Central memory CD8-positive, alpha-beta T cell (primary cell): ENCODE measurements at regions not wholly inside any gene's neighbourhood (a gene's known extent, or its start where the extent isn't known, plus 50 kb on each side); places are given as distances from the start of the nearest gene placed in this dataset.

Experiments
- ATAC-seq: fragments of 150-1000 bp; cut with Tn5 transposase; replicated peaks from 2 replicates; pipeline ENCODE4 v1.10.0; 2022; ENCODE audit warnings: mild to moderate bottlenecking, moderate FRiP score, moderate number of reproducible peaks; ENCODE audit not compliant: poor library complexity, severe bottlenecking; ENCODE audit errors: extremely low read depth
- DNase-seq, 2 donors: peaks; one replicate each; pipeline ENCODE4 v3.0.0; 2021; ENCODE audit warnings: low spot score in 2 of 2
- H3K27ac Mint-ChIP-seq: one replicate; pipeline ENCODE4 v1.8.0; 2022; ENCODE audit warnings: low read depth, mild to moderate bottlenecking, moderate library complexity, mixed read lengths
- H3K27me3 Mint-ChIP-seq: one replicate; pipeline ENCODE4 v1.8.0; 2022; ENCODE audit warnings: mixed read lengths
- H3K36me3 Mint-ChIP-seq: one replicate; pipeline ENCODE4 v1.8.0; 2022; ENCODE audit warnings: mild to moderate bottlenecking, moderate library complexity, mixed read lengths; ENCODE audit not compliant: insufficient read depth
- H3K4me1 Mint-ChIP-seq: one replicate; pipeline ENCODE4 v1.8.0; 2022; ENCODE audit warnings: mixed read lengths
- H3K4me3 Mint-ChIP-seq: one replicate; pipeline ENCODE4 v1.8.0; 2022; ENCODE audit warnings: mild to moderate bottlenecking, moderate library complexity, mixed read lengths
- H3K9me3 Mint-ChIP-seq: one replicate; pipeline ENCODE4 v1.8.0; 2022; ENCODE audit warnings: mixed read lengths

- Mint-ChIP-seq H3K27ac (no peak overlapping the region), H3K4me1 (peaks cover 15% of the 10 kb centered on the region), H3K27me3 (peaks cover 31% of the 10 kb centered on the region), H3K36me3 (peaks cover 2% of the 10 kb centered on the region), H3K4me3 (no peak overlapping the region), H3K9me3 (no peaks in the 10 kb centered on the region)
- DNase-seq (peak; percentile 41 to 58), ATAC-seq (no peak)
Observed at GRCh38 chr11:45371251-45372115, 85.3 kb upstream of the SYT13 start.

GRCh38 chr11:45369313-45369712 lies 83.2 kb upstream of the SYT13 start:
- H3K4me3 Mint-ChIP-seq, result no peak overlapping the region
- no peaks in the 10 kb centered on the region for H3K36me3 Mint-ChIP-seq
- no peaks in the 10 kb centered on the region for H3K9me3 Mint-ChIP-seq
- H3K27me3 Mint-ChIP-seq, result peaks cover 40% of the 10 kb centered on the region
- ATAC-seq (no peak), DNase-seq (no peak)
- no peak overlapping the region for H3K27ac Mint-ChIP-seq
- H3K4me1 Mint-ChIP-seq, result peaks cover 7% of the 10 kb centered on the region

- ATAC-seq, result no peak
- no peaks in the 10 kb centered on the region for H3K9me3 Mint-ChIP-seq
Observed at GRCh38 chr11:45368697-45369096, 82.6 kb upstream of the SYT13 start.

GRCh38 chr11:45366619-45367190 lies 80.6 kb upstream of the SYT13 start:
- Mint-ChIP-seq H3K27me3 (peaks cover 47% of the 10 kb centered on the region), H3K27ac (no peak overlapping the region)
- no peak for ATAC-seq

More at GRCh38 chr11:45368697-45369096, 82.6 kb upstream of the SYT13 start:
- Mint-ChIP-seq H3K4me3 (no peak overlapping the region), H3K27ac (no peak overlapping the region), H3K27me3 (peaks cover 46% of the 10 kb centered on the region), H3K4me1 (peaks cover 1% of the 10 kb centered on the region), H3K36me3 (no peaks in the 10 kb centered on the region)
- DNase-seq, result no peak

GRCh38 chr11:45365961-45366618 lies 79.9 kb upstream of the SYT13 start:
- Mint-ChIP-seq H3K9me3 (no peaks in the 10 kb centered on the region), H3K27ac (no peak overlapping the region), H3K27me3 (peaks cover 44% of the 10 kb centered on the region), H3K4me1 (no peaks in the 10 kb centered on the region), H3K36me3 (no peaks in the 10 kb centered on the region), H3K4me3 (no peak overlapping the region)
- ATAC-seq, result no peak
- no peak for DNase-seq

More at GRCh38 chr11:45366619-45367190, 80.6 kb upstream of the SYT13 start:
- Mint-ChIP-seq H3K36me3 (no peaks in the 10 kb centered on the region), H3K4me3 (no peak overlapping the region), H3K4me1 (no peaks in the 10 kb centered on the region), H3K9me3 (no peaks in the 10 kb centered on the region)
- DNase-seq, result no peak

GRCh38 chr11:45362636-45363035 lies 76.5 kb upstream of the SYT13 start:
- Mint-ChIP-seq H3K4me3 (no peak overlapping the region), H3K36me3 (no peaks in the 10 kb centered on the region), H3K27ac (no peak overlapping the region), H3K27me3 (peaks cover 18% of the 10 kb centered on the region), H3K9me3 (no peaks in the 10 kb centered on the region), H3K4me1 (no peaks in the 10 kb centered on the region)
- DNase-seq (no peak), ATAC-seq (no peak)

- Mint-ChIP-seq H3K4me1 (no peaks in the 10 kb centered on the region), H3K27ac (no peak overlapping the region), H3K9me3 (no peaks in the 10 kb centered on the region), H3K4me3 (no peak overlapping the region), H3K36me3 (no peaks in the 10 kb centered on the region), H3K27me3 (peaks cover 17% of the 10 kb centered on the region)
- ATAC-seq (no peak), DNase-seq (no peak)
Observed at GRCh38 chr11:45361551-45361950, 75.4 kb upstream of the SYT13 start.

GRCh38 chr11:45355706-45356041 lies 69.5 kb upstream of the SYT13 start:
- no peaks in the 10 kb centered on the region for H3K27me3 Mint-ChIP-seq
- peaks cover 5% of the 10 kb centered on the region for H3K4me1 Mint-ChIP-seq
- DNase-seq, result no peak
- peak overlapping the region; percentile 69 for H3K4me3 Mint-ChIP-seq
- H3K27ac Mint-ChIP-seq, result peak overlapping the region; percentile 58
- no peaks in the 10 kb centered on the region for H3K9me3 Mint-ChIP-seq
- ATAC-seq, result no peak
- peaks cover 3% of the 10 kb centered on the region for H3K36me3 Mint-ChIP-seq

GRCh38 chr11:45354976-45355705 lies 69.0 kb upstream of the SYT13 start:
- peak overlapping the region; percentile 58 for H3K27ac Mint-ChIP-seq
- no peaks in the 10 kb centered on the region for H3K27me3 Mint-ChIP-seq
- peak overlapping the region; percentile 69 for H3K4me3 Mint-ChIP-seq
- no peaks in the 10 kb centered on the region for H3K9me3 Mint-ChIP-seq
- ATAC-seq (peak; percentile 97), DNase-seq (peak; percentile 86 to 89)
- peaks cover 3% of the 10 kb centered on the region for H3K36me3 Mint-ChIP-seq
- peaks cover 5% of the 10 kb centered on the region for H3K4me1 Mint-ChIP-seq

- peaks cover 19% of the 10 kb centered on the region for H3K27me3 Mint-ChIP-seq
- H3K4me1 Mint-ChIP-seq, result no peaks in the 10 kb centered on the region
- no peaks in the 10 kb centered on the region for H3K9me3 Mint-ChIP-seq
- H3K4me3 Mint-ChIP-seq, result no peak overlapping the region
- H3K27ac Mint-ChIP-seq, result no peak overlapping the region
- no peak for DNase-seq
- ATAC-seq, result no peak
- no peaks in the 10 kb centered on the region for H3K36me3 Mint-ChIP-seq
Observed at GRCh38 chr11:45348729-45349128, 62.6 kb upstream of the SYT13 start.

GRCh38 chr11:45347348-45348082 lies 61.4 kb upstream of the SYT13 start:
- no peaks in the 10 kb centered on the region for H3K4me1 Mint-ChIP-seq
- ATAC-seq (no peak), DNase-seq (no peak)
- H3K9me3 Mint-ChIP-seq, result no peaks in the 10 kb centered on the region
- H3K4me3 Mint-ChIP-seq, result no peak overlapping the region
- H3K36me3 Mint-ChIP-seq, result no peaks in the 10 kb centered on the region
- H3K27ac Mint-ChIP-seq, result no peak overlapping the region
- H3K27me3 Mint-ChIP-seq, result peaks cover 31% of the 10 kb centered on the region

- H3K9me3 Mint-ChIP-seq, result no peaks in the 10 kb centered on the region
- H3K36me3 Mint-ChIP-seq, result no peaks in the 10 kb centered on the region
- DNase-seq (no peak), ATAC-seq (no peak)
- no peak overlapping the region for H3K27ac Mint-ChIP-seq
- H3K4me1 Mint-ChIP-seq, result no peaks in the 10 kb centered on the region
- H3K27me3 Mint-ChIP-seq, result peaks cover 39% of the 10 kb centered on the region
- H3K4me3 Mint-ChIP-seq, result no peak overlapping the region
Observed at GRCh38 chr11:45345491-45345890, 59.4 kb upstream of the SYT13 start.
